ENCODE measurements at regions not wholly inside any gene's neighbourhood (a gene's known extent, or its start where the extent isn't known, plus 50 kb on each side); places are given as distances from the start of the nearest gene placed in this dataset.

- POLR2A ChIA-PET, result no interaction called here
Observed at GRCh38 chr1:239243006-239243405, 143.4 kb upstream of the CHRM3 start.

More at GRCh38 chr1:239243006-239243405, 143.4 kb upstream of the CHRM3 start:
- CTCF ChIA-PET (ENCODE audit: low intra/inter-chr PET ratio), result no interaction called here
- Histone ChIP-seq H3K4me3 (no peak overlapping the region), H3K27me3 (ENCODE audit: control insufficient read depth in 2 of 2, insufficient read depth in 2 of 2, low read length in 2 of 2) (no peaks in the 10 kb centered on the region), H3K9me1 (ENCODE audit: control insufficient read depth, insufficient read depth, low read length) (no peaks in the 10 kb centered on the region), H3K79me2 (ENCODE audit: control insufficient read depth, insufficient read depth, low read length) (no peaks in the 10 kb centered on the region), H3K36me3 (ENCODE audit: control insufficient read depth, insufficient read depth, low read length) (no peaks in the 10 kb centered on the region), H2AFZ (ENCODE audit: low read depth, low read length) (no peak overlapping the region), H3K9ac (ENCODE audit: insufficient read depth in 1 of 2, low read depth in 2 of 2, low read length in 2 of 2) (no peak overlapping the region), H3K4me1 (replicated peaks in 1 of 2; ENCODE audit: control insufficient read depth in 2 of 2, insufficient read depth in 2 of 2, low read length in 2 of 2) (no peaks in the 10 kb centered on the region), H4K20me1 (replicated peaks; ENCODE audit: control insufficient read depth, insufficient read depth, low read length) (no peaks in the 10 kb centered on the region), H3K4me2 (ENCODE audit: insufficient read depth, low read length) (no peak overlapping the region), H3K9me3 (replicated peaks; ENCODE audit: control insufficient read depth, insufficient read depth, low read depth, low read length) (no peaks in the 10 kb centered on the region), H3K27ac (ENCODE audit: extremely low read depth, low read depth, low read length) (no peak overlapping the region)
- DNase-seq (ENCODE audit: extremely low read depth in 1 of 4, low spot score in 3 of 4), result no peak
- no peak for ATAC-seq
- no peak for FAIRE-seq
- intact Hi-C loops (cut with micrococcal nuclease) (no loop called here), in situ Hi-C loops (cut with MboI) (no loop called here)
- BruUV-seq (replicated peaks), result no TSS peak
- WGBS (ENCODE audit: insufficient coverage, low coverage, missing lambda C conversion rate), result 0% methylated on average over 2 of the region's 2 CpGs
- no peak for TF ChIP-seq DACH1 (IDR thresholded peaks at IDR 0.05; ENCODE audit: partially characterized antibody)
- no peak for TF ChIP-seq BHLHE40 (IDR thresholded peaks at IDR 0.05; ENCODE audit: low read length)
- TF ChIP-seq, protein P1, sequence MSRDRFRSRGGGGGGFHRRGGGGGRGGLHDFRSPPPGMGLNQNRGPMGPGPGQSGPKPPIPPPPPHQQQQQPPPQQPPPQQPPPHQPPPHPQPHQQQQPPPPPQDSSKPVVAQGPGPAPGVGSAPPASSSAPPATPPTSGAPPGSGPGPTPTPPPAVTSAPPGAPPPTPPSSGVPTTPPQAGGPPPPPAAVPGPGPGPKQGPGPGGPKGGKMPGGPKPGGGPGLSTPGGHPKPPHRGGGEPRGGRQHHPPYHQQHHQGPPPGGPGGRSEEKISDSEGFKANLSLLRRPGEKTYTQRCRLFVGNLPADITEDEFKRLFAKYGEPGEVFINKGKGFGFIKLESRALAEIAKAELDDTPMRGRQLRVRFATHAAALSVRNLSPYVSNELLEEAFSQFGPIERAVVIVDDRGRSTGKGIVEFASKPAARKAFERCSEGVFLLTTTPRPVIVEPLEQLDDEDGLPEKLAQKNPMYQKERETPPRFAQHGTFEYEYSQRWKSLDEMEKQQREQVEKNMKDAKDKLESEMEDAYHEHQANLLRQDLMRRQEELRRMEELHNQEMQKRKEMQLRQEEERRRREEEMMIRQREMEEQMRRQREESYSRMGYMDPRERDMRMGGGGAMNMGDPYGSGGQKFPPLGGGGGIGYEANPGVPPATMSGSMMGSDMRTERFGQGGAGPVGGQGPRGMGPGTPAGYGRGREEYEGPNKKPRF (IDR thresholded peaks at IDR 0.05; ENCODE audit: low read depth, low read length), result no peak
- no peak for TF ChIP-seq ZSCAN29 (IDR thresholded peaks at IDR 0.05)
- no peak for TF ChIP-seq ELF4 (CRISPR knock-in tag; IDR thresholded peaks at IDR 0.05)
- no peak for TF ChIP-seq CREBBP (IDR thresholded peaks at IDR 0.05; ENCODE audit: low read depth, low read length)
- no peak for TF ChIP-seq TAF1 (IDR thresholded peaks at IDR 0.05; ENCODE audit: control insufficient read depth, extremely low read depth, insufficient read depth, low read length, severe bottlenecking)
- TF ChIP-seq POLR3G (IDR thresholded peaks at IDR 0.05; ENCODE audit: extremely low read depth, insufficient read length, insufficient replicate concordance), result no peak
- no peak for TF ChIP-seq BRD9 (IDR thresholded peaks at IDR 0.05; ENCODE audit: low read depth, partially characterized antibody)
- no peak for TF ChIP-seq ELK3 (CRISPR knock-in tag; IDR thresholded peaks at IDR 0.05)
- TF ChIP-seq, protein P2, sequence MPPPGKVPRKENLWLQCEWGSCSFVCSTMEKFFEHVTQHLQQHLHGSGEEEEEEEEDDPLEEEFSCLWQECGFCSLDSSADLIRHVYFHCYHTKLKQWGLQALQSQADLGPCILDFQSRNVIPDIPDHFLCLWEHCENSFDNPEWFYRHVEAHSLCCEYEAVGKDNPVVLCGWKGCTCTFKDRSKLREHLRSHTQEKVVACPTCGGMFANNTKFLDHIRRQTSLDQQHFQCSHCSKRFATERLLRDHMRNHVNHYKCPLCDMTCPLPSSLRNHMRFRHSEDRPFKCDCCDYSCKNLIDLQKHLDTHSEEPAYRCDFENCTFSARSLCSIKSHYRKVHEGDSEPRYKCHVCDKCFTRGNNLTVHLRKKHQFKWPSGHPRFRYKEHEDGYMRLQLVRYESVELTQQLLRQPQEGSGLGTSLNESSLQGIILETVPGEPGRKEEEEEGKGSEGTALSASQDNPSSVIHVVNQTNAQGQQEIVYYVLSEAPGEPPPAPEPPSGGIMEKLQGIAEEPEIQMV (tag; conservative IDR thresholded peaks at IDR 0.05; ENCODE audit: low read depth), result no peak
- no peak for TF ChIP-seq GTF2B (IDR thresholded peaks at IDR 0.05; ENCODE audit: extremely low read depth, insufficient read length)
- TF ChIP-seq ELF1 (tag; IDR thresholded peaks at IDR 0.05), result no peak
- no peak for TF ChIP-seq ZNF668 (CRISPR knock-in tag; IDR thresholded peaks at IDR 0.05)

Measured in K562 (cell line).